SK-N-SH treated with all-trans-retinoic acid at 6 μM for 48 hours (cell line): ENCODE measurements at regions not wholly inside any gene's neighbourhood (a gene's known extent, or its start where the extent isn't known, plus 50 kb on each side); places are given as distances from the start of the nearest gene placed in this dataset.

Source experiments
- ARNTL ChIP-seq: fragments of 450-650 bp; formaldehyde crosslinking; IDR thresholded peaks from 2 replicates; pipeline ENCODE4 v1.5.0; 2020; ENCODE audit warnings: low read depth, mild to moderate bottlenecking, moderate library complexity, borderline replicate concordance
- BACH2 ChIP-seq: fragments of 250-450 bp; sonication (Bioruptor Pico); IDR thresholded peaks from 2 replicates; pipeline ENCODE4 v1.9.0; 2021; ENCODE audit warnings: mild to moderate bottlenecking, borderline replicate concordance
- PPARA ChIP-seq: fragments of 250-450 bp; sonication (Bioruptor Pico); IDR thresholded peaks from 2 replicates; pipeline ENCODE4 v1.5.0; 2020; ENCODE audit warnings: mild to moderate bottlenecking, borderline replicate concordance
- TCF4 ChIP-seq: fragments of 250-450 bp; sonication (Bioruptor Pico); IDR thresholded peaks from 2 replicates; pipeline ENCODE4 v1.8.0; 2021; ENCODE audit warnings: mild to moderate bottlenecking, moderate library complexity, borderline replicate concordance
- ZC3H10 ChIP-seq: fragments of 250-450 bp; sonication (Bioruptor Pico); IDR thresholded peaks from 2 replicates; pipeline ENCODE4 v1.5.1; 2021; ENCODE audit warnings: mild to moderate bottlenecking, moderate library complexity
- ZFP3 ChIP-seq: fragments of 250-450 bp; sonication (Bioruptor Pico); IDR thresholded peaks from 2 replicates; pipeline ENCODE4 v1.5.0; 2020; ENCODE audit warnings: mild to moderate bottlenecking, moderate library complexity
- ZFP30 ChIP-seq: fragments of 450-650 bp; formaldehyde crosslinking; IDR thresholded peaks from 2 replicates; pipeline ENCODE4 v1.5.0; 2022; ENCODE audit warnings: mild to moderate bottlenecking, moderate library complexity
- ZNF565 ChIP-seq: fragments of 450-650 bp; formaldehyde crosslinking; conservative IDR thresholded peaks from 2 replicates; pipeline ENCODE4 v1.5.0; 2020; ENCODE audit warnings: low read depth, mild to moderate bottlenecking, moderate library complexity
- ZNF70 ChIP-seq: fragments of 450-650 bp; formaldehyde crosslinking; IDR thresholded peaks from 2 replicates; pipeline ENCODE4 v1.5.0; 2020; ENCODE audit warnings: mild to moderate bottlenecking, moderate library complexity
- ZNF8 ChIP-seq: fragments of 450-650 bp; formaldehyde crosslinking; IDR thresholded peaks from 2 replicates; pipeline ENCODE4 v1.5.0; 2020; ENCODE audit warnings: mild to moderate bottlenecking, moderate library complexity
- TF ChIP-seq, protein P1 (sequence below): fragments of 250-450 bp; sonication (Bioruptor Pico); IDR thresholded peaks from 2 replicates; pipeline ENCODE4 v1.8.0; 2020; ENCODE audit warnings: mild to moderate bottlenecking, moderate library complexity, borderline replicate concordance
- TF ChIP-seq, protein P2 (sequence below): fragments of 250-450 bp; sonication (Bioruptor Pico); IDR thresholded peaks from 2 replicates; pipeline ENCODE4 v1.5.0; 2020; ENCODE audit warnings: mild to moderate bottlenecking, moderate library complexity

DNA sequence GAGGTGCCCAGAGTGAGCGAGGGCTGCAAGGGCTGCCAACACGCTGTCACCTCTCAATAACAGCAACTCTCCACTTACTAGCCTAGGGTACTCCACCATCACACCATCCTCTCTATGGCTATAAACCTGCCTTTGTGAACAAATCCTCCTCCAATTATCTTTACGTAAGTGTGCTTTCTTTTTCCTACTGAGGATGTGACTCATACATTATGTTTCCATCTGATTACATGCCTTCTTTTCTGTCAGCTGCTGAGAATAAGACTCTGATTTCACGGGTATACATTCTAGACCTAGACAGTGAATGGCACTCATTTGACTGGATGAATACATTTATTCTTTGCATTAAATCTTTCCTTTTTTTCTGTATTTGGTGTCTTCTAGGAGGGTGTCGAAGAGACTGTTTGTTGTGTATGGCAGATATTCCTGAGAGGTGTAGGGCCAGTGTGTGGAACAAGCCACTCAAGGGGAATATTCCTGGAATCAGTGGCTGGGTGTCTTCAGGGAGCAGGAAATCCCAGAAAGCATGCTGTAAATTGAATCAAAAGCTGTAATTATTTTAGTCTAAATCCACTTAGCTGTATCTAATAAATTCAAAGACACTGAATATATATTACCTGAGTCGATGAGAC is 327.3 kb upstream of the TMTC1 start:
- TF ChIP-seq ZFP3 (CRISPR knock-in tag) (no peak), TCF4 (CRISPR knock-in tag) (no peak), ZFP30 (no peak), ZNF565 (no peak), PPARA (CRISPR knock-in tag) (no peak), ZNF8 (CRISPR knock-in tag) (no peak), ZC3H10 (CRISPR knock-in tag) (no peak), BACH2 (no peak), ARNTL (CRISPR knock-in tag) (no peak), ZNF70 (CRISPR knock-in tag) (0 out of 2 replicates have a peak, but pooled peaks have one; percentile 14)
- TF ChIP-seq, protein P1, sequence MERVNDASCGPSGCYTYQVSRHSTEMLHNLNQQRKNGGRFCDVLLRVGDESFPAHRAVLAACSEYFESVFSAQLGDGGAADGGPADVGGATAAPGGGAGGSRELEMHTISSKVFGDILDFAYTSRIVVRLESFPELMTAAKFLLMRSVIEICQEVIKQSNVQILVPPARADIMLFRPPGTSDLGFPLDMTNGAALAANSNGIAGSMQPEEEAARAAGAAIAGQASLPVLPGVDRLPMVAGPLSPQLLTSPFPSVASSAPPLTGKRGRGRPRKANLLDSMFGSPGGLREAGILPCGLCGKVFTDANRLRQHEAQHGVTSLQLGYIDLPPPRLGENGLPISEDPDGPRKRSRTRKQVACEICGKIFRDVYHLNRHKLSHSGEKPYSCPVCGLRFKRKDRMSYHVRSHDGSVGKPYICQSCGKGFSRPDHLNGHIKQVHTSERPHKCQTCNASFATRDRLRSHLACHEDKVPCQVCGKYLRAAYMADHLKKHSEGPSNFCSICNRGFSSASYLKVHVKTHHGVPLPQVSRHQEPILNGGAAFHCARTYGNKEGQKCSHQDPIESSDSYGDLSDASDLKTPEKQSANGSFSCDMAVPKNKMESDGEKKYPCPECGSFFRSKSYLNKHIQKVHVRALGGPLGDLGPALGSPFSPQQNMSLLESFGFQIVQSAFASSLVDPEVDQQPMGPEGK (CRISPR knock-in tag) = no peak
- TF ChIP-seq, protein P2, sequence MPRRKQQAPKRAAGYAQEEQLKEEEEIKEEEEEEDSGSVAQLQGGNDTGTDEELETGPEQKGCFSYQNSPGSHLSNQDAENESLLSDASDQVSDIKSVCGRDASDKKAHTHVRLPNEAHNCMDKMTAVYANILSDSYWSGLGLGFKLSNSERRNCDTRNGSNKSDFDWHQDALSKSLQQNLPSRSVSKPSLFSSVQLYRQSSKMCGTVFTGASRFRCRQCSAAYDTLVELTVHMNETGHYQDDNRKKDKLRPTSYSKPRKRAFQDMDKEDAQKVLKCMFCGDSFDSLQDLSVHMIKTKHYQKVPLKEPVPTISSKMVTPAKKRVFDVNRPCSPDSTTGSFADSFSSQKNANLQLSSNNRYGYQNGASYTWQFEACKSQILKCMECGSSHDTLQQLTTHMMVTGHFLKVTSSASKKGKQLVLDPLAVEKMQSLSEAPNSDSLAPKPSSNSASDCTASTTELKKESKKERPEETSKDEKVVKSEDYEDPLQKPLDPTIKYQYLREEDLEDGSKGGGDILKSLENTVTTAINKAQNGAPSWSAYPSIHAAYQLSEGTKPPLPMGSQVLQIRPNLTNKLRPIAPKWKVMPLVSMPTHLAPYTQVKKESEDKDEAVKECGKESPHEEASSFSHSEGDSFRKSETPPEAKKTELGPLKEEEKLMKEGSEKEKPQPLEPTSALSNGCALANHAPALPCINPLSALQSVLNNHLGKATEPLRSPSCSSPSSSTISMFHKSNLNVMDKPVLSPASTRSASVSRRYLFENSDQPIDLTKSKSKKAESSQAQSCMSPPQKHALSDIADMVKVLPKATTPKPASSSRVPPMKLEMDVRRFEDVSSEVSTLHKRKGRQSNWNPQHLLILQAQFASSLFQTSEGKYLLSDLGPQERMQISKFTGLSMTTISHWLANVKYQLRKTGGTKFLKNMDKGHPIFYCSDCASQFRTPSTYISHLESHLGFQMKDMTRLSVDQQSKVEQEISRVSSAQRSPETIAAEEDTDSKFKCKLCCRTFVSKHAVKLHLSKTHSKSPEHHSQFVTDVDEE = no peak
